ENCODE measurements at regions not wholly inside any gene's neighbourhood (a gene's known extent, or its start where the extent isn't known, plus 50 kb on each side); places are given as distances from the start of the nearest gene placed in this dataset.

DNA sequence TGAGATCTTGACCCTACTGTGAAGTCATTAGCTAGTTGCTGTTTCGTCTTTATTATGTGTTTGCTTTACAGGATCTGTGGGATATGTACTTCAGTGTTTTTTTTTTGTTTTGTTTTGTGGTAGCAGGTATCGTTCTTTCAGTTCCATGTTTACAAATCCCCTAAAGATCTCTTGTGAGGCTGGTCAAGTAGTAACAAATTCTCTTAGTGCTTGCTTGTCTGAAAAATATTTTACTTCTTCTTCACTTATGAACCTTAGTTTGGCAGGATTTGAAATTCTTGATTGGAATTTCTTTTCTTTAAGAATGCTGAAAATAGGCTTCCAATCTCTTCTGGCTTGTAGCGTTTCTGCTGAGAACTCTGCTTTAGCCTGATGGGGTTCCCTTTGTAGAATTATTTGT lies 235.8 kb upstream of the ALCAM start:
- TF ChIP-seq, protein P1, sequence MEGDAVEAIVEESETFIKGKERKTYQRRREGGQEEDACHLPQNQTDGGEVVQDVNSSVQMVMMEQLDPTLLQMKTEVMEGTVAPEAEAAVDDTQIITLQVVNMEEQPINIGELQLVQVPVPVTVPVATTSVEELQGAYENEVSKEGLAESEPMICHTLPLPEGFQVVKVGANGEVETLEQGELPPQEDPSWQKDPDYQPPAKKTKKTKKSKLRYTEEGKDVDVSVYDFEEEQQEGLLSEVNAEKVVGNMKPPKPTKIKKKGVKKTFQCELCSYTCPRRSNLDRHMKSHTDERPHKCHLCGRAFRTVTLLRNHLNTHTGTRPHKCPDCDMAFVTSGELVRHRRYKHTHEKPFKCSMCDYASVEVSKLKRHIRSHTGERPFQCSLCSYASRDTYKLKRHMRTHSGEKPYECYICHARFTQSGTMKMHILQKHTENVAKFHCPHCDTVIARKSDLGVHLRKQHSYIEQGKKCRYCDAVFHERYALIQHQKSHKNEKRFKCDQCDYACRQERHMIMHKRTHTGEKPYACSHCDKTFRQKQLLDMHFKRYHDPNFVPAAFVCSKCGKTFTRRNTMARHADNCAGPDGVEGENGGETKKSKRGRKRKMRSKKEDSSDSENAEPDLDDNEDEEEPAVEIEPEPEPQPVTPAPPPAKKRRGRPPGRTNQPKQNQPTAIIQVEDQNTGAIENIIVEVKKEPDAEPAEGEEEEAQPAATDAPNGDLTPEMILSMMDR (IDR thresholded peaks at IDR 0.05), result no peak
- no peak for TF ChIP-seq POLR2A (IDR thresholded peaks at IDR 0.05)
